Neuronal stem cell (in vitro differentiated cells): ENCODE measurements at regions not wholly inside any gene's neighbourhood (a gene's known extent, or its start where the extent isn't known, plus 50 kb on each side); places are given as distances from the start of the nearest gene placed in this dataset.
A peak's percentile ranks its signal among the peaks of the same experiment; 100 is the strongest.

Experiments
- DNase-seq: peaks from one replicate; pipeline ENCODE4 v3.0.0-alpha.2; 2013; ENCODE audit warnings: low spot score
- H2AFZ ChIP-seq: one replicate; pipeline ENCODE4 v1.6.1; 2013; ENCODE audit warnings: mild to moderate bottlenecking, low read length, inconsistent platforms
- H2AK5ac ChIP-seq: 2 replicates; pipeline ENCODE4 v1.6.1; 2013; ENCODE audit warnings: low read depth, mild to moderate bottlenecking, inconsistent platforms, low read length, moderate library complexity, mixed read lengths
- H2BK120ac ChIP-seq: 2 replicates; pipeline ENCODE4 v1.6.1; 2013; ENCODE audit warnings: low read depth, mild to moderate bottlenecking, inconsistent platforms, low read length, moderate library complexity, mixed read lengths
- H2BK12ac ChIP-seq: one replicate; pipeline ENCODE4 v1.6.1; 2013; ENCODE audit warnings: low read length, inconsistent platforms
- H2BK15ac ChIP-seq: 2 replicates; pipeline ENCODE4 v1.6.1; 2013; ENCODE audit warnings: mild to moderate bottlenecking, low read length, inconsistent platforms, mixed read lengths
- H2BK5ac ChIP-seq: one replicate; pipeline ENCODE4 v1.6.1; 2013; ENCODE audit warnings: inconsistent platforms, mild to moderate bottlenecking, low read length, moderate library complexity
- H3K14ac ChIP-seq: one replicate; pipeline ENCODE4 v1.6.1; 2013; ENCODE audit warnings: low read length, inconsistent platforms
- H3K18ac ChIP-seq: 2 replicates; pipeline ENCODE4 v1.6.1; 2013; ENCODE audit warnings: low read length, inconsistent platforms
- H3K23ac ChIP-seq: 2 replicates; pipeline ENCODE4 v1.6.1; 2013; ENCODE audit warnings: low read depth, mild to moderate bottlenecking, mixed read lengths, low read length, inconsistent platforms; ENCODE audit not compliant: poor library complexity
- H3K27ac ChIP-seq: replicated peaks from 3 replicates; pipeline ENCODE4 v1.5.1; 2013; ENCODE audit warnings: low read length, inconsistent platforms
- H3K27me3 ChIP-seq, 3 experiments: 2 replicates each; pipeline ENCODE4 v1.6.1; 2013; ENCODE audit warnings: low read length in 3 of 3, mild to moderate bottlenecking in 2 of 3, inconsistent platforms in 1 of 3, low read depth in 1 of 3, mixed read lengths in 1 of 3, moderate library complexity in 1 of 3; ENCODE audit not compliant: control insufficient read depth in 3 of 3, insufficient read depth in 3 of 3
- H3K36me3 ChIP-seq, 2 donors: replicated peaks in 1 of 2; 2 replicates each; pipeline ENCODE4 v1.6.1; 2013; ENCODE audit warnings: low read length in 2 of 2; ENCODE audit not compliant: control insufficient read depth in 2 of 2, insufficient read depth in 2 of 2
- H3K4ac ChIP-seq: 2 replicates; pipeline ENCODE4 v1.6.1; 2013; ENCODE audit warnings: inconsistent platforms, mild to moderate bottlenecking, low read length, moderate library complexity
- H3K4me1 ChIP-seq, 2 donors: 1 replicate in 1 of 2; 2 replicates in 1 of 2; pipeline ENCODE4 v1.6.1; 2013; ENCODE audit warnings: low read length in 2 of 2, low read depth in 1 of 2; ENCODE audit not compliant: control insufficient read depth in 2 of 2, insufficient read depth in 1 of 2
- H3K4me2 ChIP-seq: one replicate; pipeline ENCODE4 v1.6.1; 2013; ENCODE audit warnings: mild to moderate bottlenecking, low read length, inconsistent platforms; ENCODE audit not compliant: insufficient read depth, poor library complexity, severe bottlenecking
- H3K4me3 ChIP-seq, 2 donors: 2 replicates each; pipeline ENCODE4 v1.5.1; 2013; ENCODE audit warnings: low read length in 2 of 2, mild to moderate bottlenecking in 2 of 2, inconsistent platforms in 1 of 2, moderate library complexity in 1 of 2
- H3K79me1 ChIP-seq: one replicate; pipeline ENCODE4 v1.6.1; 2013; ENCODE audit warnings: low read depth, mild to moderate bottlenecking, inconsistent platforms, low read length, moderate library complexity
- H3K9ac ChIP-seq: one replicate; pipeline ENCODE4 v1.6.1; 2013; ENCODE audit warnings: mild to moderate bottlenecking, low read depth, low read length, inconsistent platforms; ENCODE audit not compliant: poor library complexity
- H3K9me3 ChIP-seq, 2 donors: replicated peaks in 1 of 2; 2 replicates each; pipeline versions ENCODE3 to v1.6.1; 2013; ENCODE audit warnings: low read length in 2 of 2, mild to moderate bottlenecking in 2 of 2, inconsistent platforms in 1 of 2, low read depth in 1 of 2, mixed read lengths in 1 of 2, moderate library complexity in 1 of 2; ENCODE audit not compliant: control insufficient read depth in 2 of 2, insufficient read depth in 1 of 2
- H4K8ac ChIP-seq: one replicate; pipeline ENCODE4 v1.6.1; 2013; ENCODE audit warnings: low read depth, mild to moderate bottlenecking, inconsistent platforms, low read length, moderate library complexity
- H4K91ac ChIP-seq: one replicate; pipeline ENCODE4 v1.6.1; 2013; ENCODE audit warnings: low read length, low read depth, mild to moderate bottlenecking, inconsistent platforms; ENCODE audit not compliant: poor library complexity
- WGBS, 2 donors: extraction: QIAGEN DNeasy Blood & Tissue Kit; methylation state at CpG; one replicate each; pipeline ENCODE4 v1.1.7; 2013; ENCODE audit warnings: missing lambda C conversion rate in 2 of 2, mixed read lengths in 1 of 2; ENCODE audit not compliant: insufficient read length in 2 of 2, insufficient replicate concordance in 1 of 2; ENCODE audit errors: extremely low coverage in 2 of 2; 5-methylcytosine and 5-hydroxymethylcytosine counted together

GRCh38 chr1:234719454-234720251 lies 109.7 kb upstream of the IRF2BP2 start:
- Histone ChIP-seq H3K4me3 (no peak overlapping the region), H3K14ac (no peak overlapping the region), H3K9ac (no peak overlapping the region), H3K27ac (no peak overlapping the region), H3K4me2 (no peak overlapping the region), H3K27me3 (no peaks in the 10 kb centered on the region), H2AK5ac (no peak overlapping the region), H2BK15ac (no peak overlapping the region), H3K9me3 (no peaks in the 10 kb centered on the region), H2BK120ac (no peak overlapping the region), H3K4ac (no peak overlapping the region), H4K8ac (no peak overlapping the region), H3K4me1 (peaks cover 22 to 46% of the 10 kb centered on the region in 2 donors), H2BK5ac (no peak overlapping the region), H4K91ac (no peak overlapping the region), H3K79me1 (no peaks in the 10 kb centered on the region), H3K18ac (no peak overlapping the region), H3K23ac (no peak overlapping the region), H3K36me3 (no peaks in the 10 kb centered on the region), H2BK12ac (no peak overlapping the region), H2AFZ (peak overlapping the region; percentile 3)
- DNase-seq = no peak
- WGBS, 2 donors = no CpG with 5 or more reads among the region's 8 CpGs

GRCh38 chr1:234718496-234719453 lies 108.8 kb upstream of the IRF2BP2 start:
- no peak overlapping the region for H3K23ac ChIP-seq
- H3K4me1 ChIP-seq = peaks cover 17 to 46% of the 10 kb centered on the region in 2 donors
- H4K91ac ChIP-seq = no peak overlapping the region
- H2BK120ac ChIP-seq = no peak overlapping the region
- H3K4me3 ChIP-seq = no peak overlapping the region
- H3K9me3 ChIP-seq = no peaks in the 10 kb centered on the region
- H2BK12ac ChIP-seq = no peak overlapping the region
- no peaks in the 10 kb centered on the region for H3K27me3 ChIP-seq
- no peak for DNase-seq
- H3K18ac ChIP-seq = no peak overlapping the region
- no peak overlapping the region for H2BK15ac ChIP-seq
- H2BK5ac ChIP-seq = no peak overlapping the region
- H2AFZ ChIP-seq = no peak overlapping the region
- H3K14ac ChIP-seq = no peak overlapping the region
- no peak overlapping the region for H4K8ac ChIP-seq
- H3K4ac ChIP-seq = no peak overlapping the region
- H3K36me3 ChIP-seq = no peaks in the 10 kb centered on the region
- H3K9ac ChIP-seq = no peak overlapping the region
- WGBS, 2 donors = no CpG with 5 or more reads among the region's 10 CpGs
- H2AK5ac ChIP-seq = no peak overlapping the region
- no peak overlapping the region for H3K4me2 ChIP-seq
- H3K27ac ChIP-seq = no peak overlapping the region
- no peaks in the 10 kb centered on the region for H3K79me1 ChIP-seq

DNA sequence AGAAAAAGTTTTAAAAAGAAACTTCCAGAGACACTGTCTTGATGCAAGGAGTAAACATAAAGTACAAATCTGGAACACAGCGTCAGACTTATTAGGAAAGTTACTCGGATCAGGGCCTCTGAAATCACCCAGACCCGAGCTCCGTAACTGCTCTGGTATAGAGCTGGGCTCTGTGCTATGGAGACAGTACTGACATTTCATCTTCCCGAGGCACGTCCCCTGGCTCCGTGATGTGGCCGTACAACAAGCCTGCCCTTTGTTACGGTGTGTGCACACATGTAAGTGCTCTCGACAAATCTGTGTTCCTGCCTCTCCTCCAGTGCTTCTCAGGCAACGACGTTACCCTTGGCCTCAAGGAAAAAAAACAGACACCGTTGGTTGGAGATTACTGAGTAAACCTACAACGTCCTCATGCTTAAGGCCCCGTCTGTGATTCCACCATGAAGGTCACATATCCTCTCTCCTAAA lies 107.0 kb upstream of the IRF2BP2 start:
- H3K9ac ChIP-seq = no peak overlapping the region
- H4K8ac ChIP-seq = no peak overlapping the region
- no peaks in the 10 kb centered on the region for H3K36me3 ChIP-seq
- H4K91ac ChIP-seq = no peak overlapping the region
- no peak overlapping the region for H3K18ac ChIP-seq
- H2BK12ac ChIP-seq = no peak overlapping the region
- no peak overlapping the region for H2BK5ac ChIP-seq
- H2BK120ac ChIP-seq = no peak overlapping the region
- H3K4ac ChIP-seq = no peak overlapping the region
- no peak overlapping the region for H3K4me3 ChIP-seq
- no peak overlapping the region for H3K27ac ChIP-seq
- H2AFZ ChIP-seq = peak overlapping the region; percentile 23
- H3K79me1 ChIP-seq = no peaks in the 10 kb centered on the region
- H3K14ac ChIP-seq = no peak overlapping the region
- H2BK15ac ChIP-seq = no peak overlapping the region
- no peak overlapping the region for H3K4me2 ChIP-seq
- no peak overlapping the region for H2AK5ac ChIP-seq
- peaks cover 5 to 29% of the 10 kb centered on the region in 2 donors for H3K4me1 ChIP-seq
- H3K23ac ChIP-seq = no peak overlapping the region
- no peaks in the 10 kb centered on the region for H3K27me3 ChIP-seq
- H3K9me3 ChIP-seq = no peaks in the 10 kb centered on the region
- no CpG with 5 or more reads among the region's 15 CpGs for WGBS, 2 donors
- DNase-seq = no peak
